AG09319 (cell line): ENCODE measurements at regions not wholly inside any gene's neighbourhood (a gene's known extent, or its start where the extent isn't known, plus 50 kb on each side); places are given as distances from the start of the nearest gene placed in this dataset.

ENCODE experiments used
- DNase-seq: peaks from one replicate; pipeline ENCODE4 v3.0.0-alpha.2; 2010; ENCODE audit warnings: low read depth; ENCODE audit errors: extremely low read depth
- TF ChIP-seq, protein P1 (sequence below): IDR thresholded peaks from 2 replicates; pipeline ENCODE4 v1.5.1; 2011; ENCODE audit warnings: low read depth, mild to moderate bottlenecking, inconsistent platforms, low read length, moderate library complexity

DNA sequence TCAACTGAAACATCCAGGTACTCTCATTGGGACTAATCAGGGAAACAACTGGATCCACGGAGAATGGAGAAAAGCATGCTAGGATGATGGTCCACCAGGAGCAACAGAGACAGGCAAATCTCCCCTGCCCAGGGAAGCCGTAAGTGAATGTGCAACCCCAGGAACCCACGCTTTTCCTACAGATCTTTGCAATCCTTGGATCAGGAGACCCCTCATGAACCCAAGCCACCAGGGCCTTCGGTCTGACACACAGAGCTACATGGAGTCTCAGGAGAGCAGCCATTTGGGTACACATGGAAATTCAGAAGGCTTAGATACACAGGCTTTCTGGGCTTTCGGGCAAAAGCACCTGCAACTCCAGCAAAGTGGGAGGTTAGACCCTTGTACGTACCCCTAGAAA, 122.1 kb upstream of the PTCHD4 start:
- TF ChIP-seq, protein P1, sequence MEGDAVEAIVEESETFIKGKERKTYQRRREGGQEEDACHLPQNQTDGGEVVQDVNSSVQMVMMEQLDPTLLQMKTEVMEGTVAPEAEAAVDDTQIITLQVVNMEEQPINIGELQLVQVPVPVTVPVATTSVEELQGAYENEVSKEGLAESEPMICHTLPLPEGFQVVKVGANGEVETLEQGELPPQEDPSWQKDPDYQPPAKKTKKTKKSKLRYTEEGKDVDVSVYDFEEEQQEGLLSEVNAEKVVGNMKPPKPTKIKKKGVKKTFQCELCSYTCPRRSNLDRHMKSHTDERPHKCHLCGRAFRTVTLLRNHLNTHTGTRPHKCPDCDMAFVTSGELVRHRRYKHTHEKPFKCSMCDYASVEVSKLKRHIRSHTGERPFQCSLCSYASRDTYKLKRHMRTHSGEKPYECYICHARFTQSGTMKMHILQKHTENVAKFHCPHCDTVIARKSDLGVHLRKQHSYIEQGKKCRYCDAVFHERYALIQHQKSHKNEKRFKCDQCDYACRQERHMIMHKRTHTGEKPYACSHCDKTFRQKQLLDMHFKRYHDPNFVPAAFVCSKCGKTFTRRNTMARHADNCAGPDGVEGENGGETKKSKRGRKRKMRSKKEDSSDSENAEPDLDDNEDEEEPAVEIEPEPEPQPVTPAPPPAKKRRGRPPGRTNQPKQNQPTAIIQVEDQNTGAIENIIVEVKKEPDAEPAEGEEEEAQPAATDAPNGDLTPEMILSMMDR = no peak
- no peak for DNase-seq

DNA sequence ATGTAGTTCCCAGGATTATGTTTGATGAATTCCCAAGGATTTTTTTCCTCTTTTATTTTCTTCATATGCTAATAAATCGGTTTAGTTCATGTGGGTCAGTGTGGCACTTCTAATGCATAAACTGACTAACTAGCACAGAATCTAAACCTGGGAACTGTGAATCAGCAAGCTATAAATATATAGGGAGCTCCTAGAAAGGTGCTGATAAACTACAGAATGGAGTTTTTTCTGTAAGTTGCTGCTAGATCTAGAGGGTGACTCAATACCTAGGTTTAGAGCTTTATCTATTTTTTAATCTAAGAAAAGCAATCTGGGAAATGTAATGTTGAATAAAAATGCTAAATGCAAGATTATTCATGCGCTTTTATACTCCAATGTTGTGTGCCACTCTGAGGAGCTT, 118.8 kb upstream of the PTCHD4 start:
- DNase-seq = no peak

DNA sequence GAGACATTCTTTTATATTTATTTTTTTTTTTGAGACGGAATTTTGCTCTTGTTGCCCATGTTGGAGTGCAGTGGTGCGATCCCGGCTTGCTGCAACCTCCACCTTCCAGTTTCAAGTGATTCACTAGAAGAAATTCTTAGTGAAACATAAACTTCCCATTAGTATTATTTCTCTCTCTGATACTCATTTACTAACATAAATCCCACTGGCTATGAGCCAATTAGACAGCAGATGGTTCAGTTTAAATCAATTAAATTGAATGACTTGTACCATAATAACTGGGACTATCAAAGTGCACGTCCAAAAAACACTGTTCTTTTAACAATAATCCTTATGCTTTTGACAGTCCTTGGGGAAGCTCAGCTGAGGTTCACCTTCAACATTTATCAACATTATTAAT, 111.2 kb upstream of the PTCHD4 start:
- no peak for DNase-seq
- TF ChIP-seq, protein P1 = no peak

More for the DNA sequence above, 118.8 kb upstream of the PTCHD4 start:
- TF ChIP-seq, protein P1 = no peak

DNA sequence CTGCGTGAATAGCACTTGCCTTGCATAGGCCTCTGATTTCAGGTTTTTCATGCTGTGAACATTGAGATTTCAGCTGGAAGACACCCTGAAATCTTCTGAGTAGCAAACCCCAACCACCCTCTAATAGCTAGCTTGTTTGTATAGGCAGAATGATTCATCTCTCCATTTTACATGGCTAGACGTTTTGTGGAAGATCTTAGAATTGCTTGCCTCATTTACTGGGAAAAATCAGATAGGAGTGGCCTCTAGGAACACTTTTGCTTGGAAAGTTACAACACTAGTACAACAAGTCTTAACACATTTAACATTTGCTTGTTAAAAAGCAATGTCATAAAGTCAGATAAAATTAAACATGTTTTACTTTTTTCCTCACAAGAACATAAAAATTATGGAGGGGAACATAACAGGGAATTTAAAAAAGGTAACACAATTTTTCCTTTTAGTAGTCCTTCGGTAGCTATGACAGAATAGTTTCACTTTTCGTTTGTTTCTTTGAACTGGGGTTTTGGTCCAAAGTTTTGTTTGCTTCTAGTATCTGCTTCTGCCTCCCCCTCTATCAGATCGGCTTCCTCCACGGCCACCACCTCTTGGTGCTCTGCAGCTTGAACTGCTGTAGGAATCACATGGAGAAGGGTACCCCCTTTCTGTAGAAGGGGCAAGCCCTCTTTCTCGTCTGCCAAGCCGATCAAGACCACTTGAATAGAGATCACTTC, 102.2 kb upstream of the PTCHD4 start:
- DNase-seq = no peak
- TF ChIP-seq, protein P1 = no peak

DNA sequence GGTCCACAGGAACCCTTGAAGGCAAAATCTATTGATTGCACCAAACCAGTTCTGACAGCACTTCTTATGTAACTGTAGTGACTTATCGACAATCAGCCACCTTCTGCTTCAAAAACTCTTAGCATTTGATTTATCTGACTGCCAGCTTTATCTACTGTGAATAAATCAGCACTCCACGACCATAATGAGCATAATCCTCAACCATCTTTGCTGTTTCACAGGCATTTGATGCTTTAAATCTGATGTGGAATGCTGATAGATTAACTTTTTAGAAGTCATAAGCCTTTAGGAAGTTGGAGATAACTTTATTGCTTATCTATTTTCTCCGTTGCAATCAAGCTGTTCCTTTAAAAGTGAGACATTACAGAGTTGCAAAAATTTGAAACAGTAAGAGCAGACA, 101.5 kb upstream of the PTCHD4 start:
- DNase-seq = no peak
- TF ChIP-seq, protein P1 = no peak

DNA sequence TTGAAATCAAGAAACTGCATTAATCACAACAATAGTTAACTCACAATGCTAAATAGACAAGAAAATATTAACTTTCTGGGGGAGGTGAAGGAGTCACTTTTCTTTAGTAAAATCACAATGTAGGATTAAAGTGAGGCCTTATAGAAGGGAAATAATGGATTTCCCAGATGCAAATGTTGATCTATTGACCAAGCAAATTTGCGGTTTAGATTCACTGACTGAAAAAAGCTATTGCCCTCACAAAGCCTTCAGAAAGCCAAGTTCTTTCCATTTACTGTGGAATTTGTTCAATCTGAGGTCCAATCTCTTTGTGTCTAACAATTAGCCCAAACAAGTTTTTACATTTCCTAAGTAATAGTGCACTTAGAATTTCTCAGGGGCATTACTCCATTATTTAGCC, 95.1 kb upstream of the PTCHD4 start:
- no peak for DNase-seq
- TF ChIP-seq, protein P1 = no peak

DNA sequence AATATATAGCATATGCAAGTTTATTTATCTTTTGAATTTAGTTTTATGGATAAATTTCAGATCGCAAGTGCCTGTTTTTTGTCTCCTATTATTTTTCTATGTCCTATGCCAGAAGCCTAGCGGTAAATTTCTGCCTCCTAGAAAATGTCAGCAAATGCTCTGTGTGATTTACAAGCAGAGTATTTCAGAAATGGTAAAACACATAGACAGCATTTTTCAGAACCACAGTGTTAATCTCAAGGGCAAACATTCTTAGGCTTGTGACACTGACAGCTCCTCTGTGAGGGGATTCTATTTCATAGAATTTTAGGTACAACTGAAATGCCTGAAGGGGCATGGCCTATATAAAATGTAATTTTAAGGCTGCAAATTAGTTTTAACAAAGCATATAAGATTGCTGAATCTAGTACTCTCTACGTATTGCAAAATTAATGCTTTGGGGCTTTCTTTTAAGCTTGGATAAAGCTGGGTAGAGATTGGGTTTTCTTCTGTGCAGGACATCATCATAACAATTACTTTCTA, 89.9 kb upstream of the PTCHD4 start:
- no peak for DNase-seq
- TF ChIP-seq, protein P1 = no peak
